Mucosa of gallbladder (tissue), 1 donor: ENCODE measurements at regions not wholly inside any gene's neighbourhood (a gene's known extent, or its start where the extent isn't known, plus 50 kb on each side); places are given as distances from the start of the nearest gene placed in this dataset.
A peak's percentile ranks its signal among the peaks of the same experiment; 100 is the strongest.

Source experiments
- DNase-seq: peaks from one replicate; pipeline ENCODE4 v3.0.0-alpha.2; 2020; ENCODE audit warnings: low spot score
- donor health status: DM: no; HTN: no; CAD: no.

DNA sequence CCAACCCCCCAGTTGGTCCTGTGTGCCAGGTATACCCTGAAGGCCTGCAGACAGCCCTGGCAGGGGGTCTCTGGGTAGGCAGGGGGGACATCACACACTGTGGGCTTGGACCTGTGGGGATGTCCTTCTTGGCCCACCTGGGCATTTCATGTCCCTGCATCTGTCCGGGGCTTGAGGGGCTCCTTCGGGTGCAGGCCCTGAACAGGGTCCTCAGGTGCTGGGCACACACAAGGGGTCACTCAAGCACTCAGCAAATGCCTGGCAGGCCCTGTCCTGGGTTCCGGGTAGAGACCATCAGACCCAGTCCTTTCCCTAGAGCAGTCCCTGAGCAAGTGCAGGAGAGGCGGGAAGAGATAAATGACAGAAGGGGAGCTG lies 70.5 kb upstream of the WNT11 start:
- DNase-seq = no peak

DNA sequence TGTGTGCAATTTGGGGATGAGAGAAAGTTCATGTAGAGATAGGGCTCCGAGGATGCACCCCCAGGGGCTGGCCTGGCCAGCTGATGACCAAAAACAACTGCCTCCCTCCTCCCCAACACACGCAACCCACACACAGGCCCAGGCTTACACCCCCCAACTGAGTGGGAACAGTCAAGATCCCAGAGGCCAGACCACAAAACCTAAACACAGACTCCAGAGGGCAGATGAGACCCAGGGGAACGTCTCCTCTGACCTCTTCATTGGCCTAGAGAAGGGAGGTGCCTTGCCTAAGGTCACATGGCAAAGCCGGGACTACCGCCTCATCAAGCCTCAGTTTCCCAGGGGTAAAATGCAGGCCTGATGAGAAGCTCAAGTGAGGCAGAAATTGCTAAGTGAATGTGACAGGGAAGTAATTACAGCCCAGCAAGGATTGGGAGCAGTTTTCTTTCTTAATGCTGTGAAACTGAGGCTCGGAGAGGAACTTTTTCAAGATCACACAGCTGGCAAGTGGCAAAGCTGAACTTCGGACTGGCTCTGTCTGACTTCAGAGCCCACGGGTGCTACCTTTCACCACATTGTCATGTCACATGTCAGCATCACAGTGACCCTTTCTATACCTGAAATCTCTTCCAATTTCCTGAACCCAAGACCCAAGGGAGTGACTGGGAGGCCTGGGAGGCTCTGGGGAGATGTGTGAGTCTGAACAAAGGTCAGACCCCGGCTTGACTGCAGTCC lies 69.9 kb upstream of the WNT11 start:
- DNase-seq = no peak

DNA sequence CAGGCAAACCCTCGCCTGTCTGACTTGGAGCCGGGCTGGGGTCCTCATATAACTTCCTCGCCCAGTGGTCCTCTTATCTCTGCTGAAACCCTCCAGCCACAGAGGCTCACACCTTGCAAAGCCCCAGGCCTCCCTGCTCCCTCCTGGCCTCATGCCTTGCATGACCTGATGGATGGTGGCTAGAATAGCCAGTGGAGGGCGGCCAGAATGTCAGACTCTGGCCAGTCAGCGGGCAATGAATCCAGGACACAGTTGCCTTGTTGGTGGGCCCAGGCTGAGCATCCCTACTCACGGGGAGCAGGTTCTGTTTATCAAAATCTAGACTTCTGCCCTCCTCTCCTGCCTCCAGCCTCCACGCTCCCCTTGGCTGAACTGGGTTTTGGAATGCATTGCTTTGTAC lies 69.1 kb upstream of the WNT11 start:
- DNase-seq = no peak

DNA sequence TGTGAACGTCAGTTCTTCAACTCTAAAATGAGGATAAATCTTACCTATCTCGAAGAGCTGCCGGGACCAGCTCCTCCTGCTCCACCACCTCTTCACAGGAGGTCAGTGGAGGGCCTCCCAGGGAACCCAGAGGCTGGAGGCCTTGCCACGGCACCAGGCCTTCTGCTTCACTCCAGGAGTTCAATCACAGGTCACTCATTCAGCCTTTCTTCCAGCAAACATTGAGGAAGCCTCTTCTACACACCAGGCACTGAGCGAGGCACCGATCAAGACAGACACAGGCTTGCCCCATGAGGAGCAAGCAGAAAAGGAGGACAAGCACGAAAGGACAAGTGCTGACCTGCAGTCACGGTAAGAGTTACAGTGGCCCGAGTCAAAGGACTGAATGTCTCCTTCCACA lies 64.8 kb upstream of the WNT11 start:
- DNase-seq = no peak

DNA sequence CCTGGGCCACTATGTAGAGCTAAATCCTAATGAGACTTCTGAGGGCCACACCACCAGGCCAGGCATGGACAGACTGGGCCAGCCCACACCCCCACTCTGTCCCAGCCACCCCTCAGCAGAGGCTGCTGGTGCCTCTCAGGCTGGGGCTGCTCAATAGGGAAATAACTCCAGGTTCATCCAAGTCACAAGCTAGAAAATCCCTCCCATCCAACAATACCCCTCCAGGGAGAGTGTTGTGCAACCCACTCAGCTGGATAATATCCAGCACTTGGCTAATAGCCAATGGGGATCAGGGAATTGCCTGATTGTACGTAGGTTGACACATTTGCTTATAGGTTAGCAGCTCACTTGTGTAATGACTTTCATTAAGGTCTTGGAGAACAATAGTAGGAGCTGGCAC lies 64.1 kb upstream of the WNT11 start:
- no peak for DNase-seq

DNA sequence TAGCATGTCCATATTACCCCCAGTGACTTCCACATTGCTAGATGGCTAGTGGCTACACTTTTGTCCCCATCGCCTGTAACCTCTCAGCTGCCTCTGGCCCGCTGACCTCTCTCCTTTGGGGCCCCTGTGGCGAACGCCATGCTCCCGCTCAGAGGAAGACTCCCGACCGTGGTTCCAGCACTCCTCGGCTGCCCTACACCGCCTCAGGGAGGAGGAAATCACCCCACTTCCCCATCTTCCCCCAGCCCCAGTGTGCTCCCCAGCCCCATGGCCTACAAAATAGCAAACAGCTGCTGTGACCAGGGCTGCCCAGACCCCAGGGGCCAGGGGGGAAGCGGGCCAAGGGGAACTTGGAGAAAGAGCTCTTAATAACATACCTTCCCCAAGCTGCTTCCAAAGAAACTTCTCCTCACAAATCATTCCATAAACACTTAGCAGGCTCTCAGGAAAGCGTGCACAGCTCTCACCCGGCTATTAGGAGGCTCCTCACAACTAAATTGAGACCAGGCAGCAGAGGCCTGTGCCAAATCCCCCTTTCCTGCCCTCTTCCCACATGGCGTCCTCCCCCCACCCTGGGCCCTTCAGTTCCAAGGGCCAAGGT lies 63.5 kb upstream of the WNT11 start:
- no peak for DNase-seq

DNA sequence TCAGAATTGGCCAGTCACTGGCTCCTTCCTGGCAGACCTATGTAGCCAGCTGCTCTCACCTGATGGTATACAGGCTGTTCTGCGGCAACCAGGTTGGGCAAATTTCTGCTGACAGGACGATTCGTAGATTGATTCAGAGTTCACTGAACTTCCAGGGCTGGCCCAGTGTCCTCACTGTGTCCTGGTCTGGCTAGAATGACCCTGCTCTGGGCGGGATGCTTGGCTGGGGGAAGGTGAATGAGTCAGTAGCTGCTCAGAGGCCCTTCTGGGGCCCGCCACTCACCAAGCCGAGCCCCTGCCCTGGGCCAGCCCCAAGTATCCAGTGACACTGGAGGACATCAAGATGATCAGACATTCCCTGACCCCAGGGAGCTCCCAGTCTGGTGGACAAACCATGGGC lies 62.9 kb upstream of the WNT11 start:
- DNase-seq = no peak

DNA sequence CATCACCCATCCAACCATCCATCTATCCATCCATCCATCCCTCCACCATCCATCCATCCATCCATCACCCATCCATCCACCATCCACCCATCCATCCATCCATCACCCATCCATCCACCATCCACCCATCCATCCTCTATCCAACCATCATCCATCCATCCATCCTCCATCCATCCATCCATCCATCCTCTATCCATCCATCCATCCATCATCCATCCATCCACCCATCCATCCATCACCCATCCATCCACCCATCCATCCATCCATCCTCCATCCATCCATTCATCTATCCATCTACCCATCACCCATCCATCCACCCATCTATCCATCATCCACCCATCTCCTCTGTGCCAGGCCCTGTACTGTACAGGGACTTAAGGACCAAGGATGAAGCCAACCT lies 62.2 kb upstream of the WNT11 start:
- no peak for DNase-seq

DNA sequence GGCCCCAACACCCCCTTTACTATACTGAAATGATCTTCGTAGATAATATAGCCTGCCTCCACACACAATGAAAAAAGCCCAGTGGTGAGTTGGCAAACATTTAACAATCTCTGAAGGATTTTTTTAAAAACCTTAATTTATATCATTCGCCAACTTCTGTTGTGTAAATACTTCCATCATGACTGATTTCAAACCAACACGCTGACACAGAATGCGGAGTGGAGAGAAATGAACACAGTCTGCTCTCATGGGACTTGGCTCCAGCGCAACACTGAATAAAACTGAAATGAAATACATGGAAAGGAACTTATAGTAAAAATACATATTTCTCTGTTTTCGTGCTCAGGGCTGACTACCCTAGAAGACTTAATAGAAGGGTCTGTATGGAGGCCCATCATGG lies 61.3 kb upstream of the WNT11 start:
- DNase-seq = no peak

DNA sequence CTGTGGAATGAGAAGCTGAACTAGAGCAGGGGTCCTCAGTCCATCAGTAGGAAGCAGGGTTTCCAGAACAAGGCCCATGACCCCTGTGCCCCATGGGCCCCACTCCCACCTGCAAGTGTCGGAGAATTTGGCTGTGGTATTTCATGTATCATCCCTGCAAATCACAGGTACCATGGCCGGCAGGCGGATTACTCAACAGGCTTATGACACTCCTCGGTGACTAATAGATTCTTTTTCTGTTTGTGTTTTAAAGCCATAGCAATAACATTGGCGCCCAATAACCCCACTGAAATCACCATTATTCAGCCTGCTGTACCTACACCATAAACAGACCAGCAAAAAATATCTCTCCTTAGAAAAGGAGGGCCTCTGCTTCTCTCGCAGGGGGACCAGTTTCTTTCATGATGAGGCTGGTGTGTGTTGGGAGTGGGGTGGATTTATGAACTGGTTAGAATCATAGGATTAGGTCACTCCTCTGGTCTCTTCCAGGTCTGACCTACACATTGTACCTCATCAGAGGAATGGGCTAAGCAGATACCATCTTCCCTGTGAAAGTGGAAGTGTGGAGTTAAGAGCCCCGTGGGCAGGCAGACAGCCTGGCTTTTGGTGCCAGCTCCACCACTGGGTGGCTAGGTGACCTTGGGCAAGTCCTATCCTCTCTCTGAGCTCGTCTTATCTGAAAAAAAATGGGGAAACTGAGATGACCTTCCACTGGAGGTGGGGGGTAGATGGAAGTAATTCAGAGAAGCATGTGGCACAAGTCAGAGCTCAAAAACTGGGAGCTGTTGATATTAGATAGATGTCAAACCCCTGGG lies 60.2 kb upstream of the WNT11 start:
- DNase-seq = no peak

DNA sequence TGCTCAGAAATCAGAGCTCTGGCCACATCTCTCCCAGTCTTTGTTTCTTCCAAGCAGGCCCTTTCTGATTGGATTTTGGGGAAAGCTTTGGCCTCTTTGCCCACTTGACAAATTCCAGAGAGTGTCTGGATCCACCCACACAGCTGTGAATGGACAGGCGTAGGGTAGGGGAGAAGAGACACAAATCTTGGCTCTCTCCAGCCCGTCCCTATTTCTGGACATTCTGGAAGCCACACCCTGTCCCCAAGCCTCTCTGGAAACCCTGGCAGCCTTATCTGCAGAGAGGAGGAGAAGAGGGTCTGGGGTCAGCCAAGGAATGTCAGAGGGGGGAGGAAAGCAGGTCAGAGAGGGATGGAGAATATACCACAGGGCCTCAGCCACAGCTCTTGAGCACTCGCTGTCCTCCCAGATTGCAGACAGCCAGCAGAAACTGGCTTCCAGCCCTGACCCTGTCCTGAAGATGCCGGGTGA lies 59.5 kb upstream of the WNT11 start:
- peak; percentile 14 for DNase-seq

DNA sequence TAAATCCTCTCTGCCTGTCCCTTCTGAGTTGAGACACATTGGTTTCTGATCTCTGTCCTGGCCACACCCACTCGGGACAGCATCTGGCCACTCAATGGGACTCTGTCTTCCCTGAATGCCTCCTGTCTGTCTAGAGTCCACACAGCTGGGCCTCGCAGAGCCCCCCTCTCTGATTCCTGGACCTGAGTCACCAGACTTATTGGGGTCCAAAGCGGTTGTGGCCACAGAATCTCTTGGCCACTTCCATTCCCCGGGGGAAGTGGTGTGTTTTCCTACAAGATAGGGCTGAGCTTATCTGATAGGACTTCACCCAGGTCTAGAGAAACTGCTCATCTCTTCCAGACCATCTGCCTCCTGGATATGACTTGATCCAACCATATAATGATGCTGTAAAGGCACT lies 57.4 kb upstream of the WNT11 start:
- no peak for DNase-seq

DNA sequence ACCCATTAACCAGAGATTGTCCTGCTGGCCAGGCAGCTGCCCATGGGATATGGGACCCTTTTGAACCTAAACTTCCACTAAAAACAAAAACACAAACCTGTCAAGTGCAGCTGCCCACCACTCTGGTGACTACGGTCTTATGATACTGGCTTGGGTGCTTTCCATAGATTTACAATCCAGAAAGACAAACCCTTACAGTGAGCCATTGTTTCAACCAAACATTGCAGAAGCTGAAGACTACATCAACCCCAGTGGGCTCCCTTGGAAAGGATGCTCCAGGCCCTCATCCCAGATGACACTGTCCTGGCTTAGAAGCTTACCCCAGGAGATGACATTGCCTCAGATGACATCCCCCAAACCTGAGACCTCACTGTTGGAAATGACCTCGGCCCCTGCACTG lies 56.9 kb upstream of the WNT11 start:
- no peak for DNase-seq

DNA sequence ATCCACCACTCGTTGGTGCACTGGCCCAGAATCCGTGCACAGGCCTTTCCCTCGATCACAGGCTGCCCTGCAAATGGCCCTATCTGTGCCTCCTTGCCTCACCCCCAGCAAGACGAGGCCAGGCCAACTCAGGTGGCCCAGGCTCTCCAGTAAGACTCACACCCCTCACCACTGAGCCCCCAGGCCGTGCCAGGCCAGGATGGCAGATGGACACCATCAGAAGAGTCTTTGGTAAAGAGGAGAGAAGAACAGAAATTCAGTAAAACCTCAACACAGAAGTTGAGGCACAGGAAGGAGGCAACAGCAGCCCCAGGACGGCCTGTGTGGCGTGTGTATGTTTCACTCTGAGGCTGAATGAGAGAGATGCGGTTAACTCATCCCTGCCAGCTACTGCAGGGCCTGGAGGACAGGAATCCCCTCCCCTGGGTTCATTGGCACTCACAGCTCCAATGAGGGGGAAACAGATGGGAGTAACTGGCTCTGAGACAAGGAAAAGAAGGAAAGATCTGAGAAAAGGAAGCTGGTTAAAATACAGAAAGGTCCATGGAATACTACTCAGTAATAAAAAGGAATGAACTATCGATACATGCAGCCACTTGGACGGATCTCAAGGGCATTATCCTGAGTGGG lies 54.1 kb upstream of the WNT11 start:
- DNase-seq = no peak

DNA sequence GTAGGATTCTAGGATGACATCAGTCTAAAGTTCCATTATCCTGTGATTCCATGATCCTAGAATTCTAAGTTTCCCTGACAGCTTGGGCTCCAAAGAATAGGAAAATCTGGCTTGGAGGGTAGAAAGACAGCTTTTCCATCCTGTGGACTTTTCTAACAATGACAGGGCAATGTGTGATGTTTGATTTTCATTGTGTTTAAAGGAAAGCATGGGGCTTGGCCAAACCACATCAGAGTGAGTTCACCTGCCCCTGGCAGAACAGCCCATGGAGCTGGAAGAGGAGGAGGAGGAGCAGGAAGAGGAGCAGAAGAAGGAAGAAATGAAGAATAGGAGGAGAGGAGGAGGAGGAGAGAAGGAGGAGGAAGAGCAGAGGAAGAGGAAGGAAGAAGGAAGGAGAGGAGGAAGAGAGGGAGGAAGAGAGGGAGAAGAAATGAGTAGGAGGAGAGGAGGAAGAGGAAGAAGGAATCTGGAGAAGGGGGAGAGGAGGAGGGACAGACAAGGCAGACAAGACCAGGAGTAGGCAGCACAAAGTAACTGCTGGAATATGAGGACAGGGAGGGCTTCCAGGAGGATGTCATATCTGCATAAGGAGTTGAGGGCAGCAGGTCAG lies 53.1 kb upstream of the WNT11 start:
- no peak for DNase-seq

DNA sequence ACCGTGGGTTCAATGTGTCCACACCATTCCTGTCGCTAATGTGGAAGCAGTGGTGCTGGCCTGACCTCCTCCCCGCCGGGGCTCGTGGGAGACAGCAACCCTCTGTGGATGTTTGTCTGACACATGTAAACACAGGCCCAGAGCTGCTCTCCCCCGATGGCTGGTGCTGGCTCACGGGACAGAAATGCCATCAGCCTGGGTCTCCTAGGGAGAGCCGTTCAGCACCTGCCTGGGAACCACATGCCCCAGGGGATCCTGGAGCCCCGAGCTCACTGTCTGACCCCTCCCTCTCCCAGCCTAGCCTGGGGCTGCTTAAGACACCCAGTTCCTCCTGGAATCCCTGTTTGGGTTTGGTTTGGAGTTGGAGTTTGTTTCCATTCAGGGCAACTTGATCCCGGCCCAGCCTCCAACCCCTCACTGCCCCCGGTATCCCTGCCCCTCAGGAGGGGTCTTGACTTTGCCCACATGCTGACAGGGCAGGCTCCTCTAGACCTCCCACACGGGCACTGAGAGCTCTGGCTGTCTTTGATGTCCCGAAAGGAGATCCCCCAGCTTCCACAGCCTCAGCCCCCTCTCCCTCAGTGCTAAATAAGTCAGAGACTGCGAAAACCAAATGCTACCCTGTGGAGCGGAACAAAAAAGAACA lies 50.9 kb upstream of the WNT11 start:
- no peak for DNase-seq

DNA sequence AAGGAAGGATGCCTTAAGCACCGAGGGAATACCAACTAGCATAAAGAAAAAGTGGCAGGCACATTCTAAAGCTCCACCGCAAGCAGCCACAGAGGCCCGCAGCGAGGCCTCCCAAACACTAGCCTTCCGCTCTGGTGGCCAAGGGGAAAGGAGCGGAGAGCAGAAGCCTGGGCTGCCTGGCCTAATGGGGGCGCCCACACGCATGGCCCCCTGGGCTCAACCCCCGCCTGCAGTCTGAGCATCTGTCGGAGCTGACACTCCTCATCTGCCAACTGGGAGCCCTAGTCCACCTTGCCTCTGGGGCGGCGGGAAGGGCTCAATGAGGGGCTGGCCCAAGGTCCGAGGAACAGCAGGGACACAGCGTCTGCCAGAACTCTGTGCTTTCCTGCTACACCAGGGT lies 50.1 kb upstream of the WNT11 start:
- no peak for DNase-seq
